Pancreas (tissue), 10 donors: ENCODE measurements at regions not wholly inside any gene's neighbourhood (a gene's known extent, or its start where the extent isn't known, plus 50 kb on each side); places are given as distances from the start of the nearest gene placed in this dataset.
A peak's percentile ranks its signal among the peaks of the same experiment; 100 is the strongest.
"Not testable (repeated sequence)": the region's sequence is repeated elsewhere in the genome, so short reads cannot be mapped to it uniquely, and the experiment has no call there.

Source experiments
- ATAC-seq, 4 donors: fragments of 200-7000 bp; cut with Tn5 transposase; one replicate each; pipeline versions ENCODE4 v1.8.0 to v1.9.1; 2020; ENCODE audit warnings: mild to moderate bottlenecking in 4 of 4, moderate library complexity in 4 of 4
- DNase-seq, 6 donors: peaks; one replicate each; pipeline ENCODE4 v3.0.0-alpha.2; 2020
- FAIRE-seq: peaks from 2 replicates; lab custom pipeline; 2012; peaks lifted over from hg19 to GRCh38; lab: Jason Lieb, UNC
- H3K27ac ChIP-seq, 4 donors: fragments of 200-600 bp; sonication (generic); 1 replicate in 3 of 4; 2 replicates in 1 of 4; pipeline versions ENCODE4 v1.5.0 to v1.8.0; 2020
- H3K27me3 ChIP-seq, 4 donors: fragments of 200-600 bp; one replicate each; pipeline ENCODE4 v1.8.0; 2021
- H3K36me3 ChIP-seq, 3 donors: fragments of 200-600 bp; sonication (generic) in 1 of 3; one replicate each; pipeline versions ENCODE4 v1.5.0 to v1.8.0; 2020 to 2021
- H3K4me1 ChIP-seq, 3 donors: fragments of 200-600 bp; one replicate each; pipeline ENCODE4 v1.8.0; 2021
- H3K4me3 ChIP-seq, 4 donors: fragments of 200-600 bp; sonication (generic) in 2 of 4; one replicate each; pipeline versions ENCODE4 v1.5.0 to v1.8.0; 2020 to 2021
- H3K9me3 ChIP-seq, 4 donors: fragments of 200-600 bp; one replicate each; pipeline ENCODE4 v1.8.0; 2021
- CTCF ChIP-seq, 4 donors: fragments of 200-600 bp; sonication (generic) in 3 of 4; IDR thresholded peaks; one replicate each; pipeline versions ENCODE4 v1.5.0 to v1.8.0; 2021; ENCODE audit warnings: antibody characterized with exemption in 4 of 4
- WGBS, 2 donors: extraction: QIAGEN DNeasy Blood & Tissue Kit; methylation state at CpG; one replicate each; pipeline ENCODE4 v1.1.7; 2013; 5-methylcytosine and 5-hydroxymethylcytosine counted together
- intact Hi-C, 3 donors: fragments of 100-400 bp; cut with DNase I; formaldehyde crosslinking; loops; one replicate each; pipeline versions ENCODE4 v1.11.1 to v1.14.2; 2022
- donor health status: healthy with polysubstance abuse.
- donor health status: DM: no; HTN: no; CAD: no; lungs with moderate emphysema.
- donor health status: DM: no; HTN: no; CAD: no.
- donor health status: control.
- donor health status: control.
- donor health status: Bipolar disorder and iron deficiency.
- donor health status: DM: yes; HTN: yes; CAD: no.
- donor health status: DM: no; HTN: no; CAD: no.
- donor health status: DM: no; HTN: no; CAD: no.
- donor health status: DM: yes; HTN: yes; CAD: no.

- ATAC-seq: no peak
- H3K9me3 ChIP-seq: no peaks in the 10 kb centered on the region
- intact Hi-C loops: no loop called here
- no peaks in the 10 kb centered on the region for H3K27me3 ChIP-seq
- H3K27ac ChIP-seq: peak overlapping the region in 3 of 4 donors; percentile 33 to 71 (median 53)
- H3K36me3 ChIP-seq: no peaks in the 10 kb centered on the region
- peaks cover 18 to 24% (median 23%) of the 10 kb centered on the region in 3 donors for H3K4me1 ChIP-seq
- 49 to 53% methylated on average over 2 of the region's 2 CpGs for WGBS, 2 donors
- H3K4me3 ChIP-seq: no peak overlapping the region
- FAIRE-seq: no peak
- no peak for TF ChIP-seq CTCF (IDR thresholded peaks at IDR 0.05)
- DNase-seq: no peak
These were observed 499.4 kb downstream of the SPATA31D1 start for GRCh38 chr9:82487935-82488312.

- peak in 3 of 6 donors; percentile 64 to 67 (median 65) for DNase-seq
- peak; percentile 91 to 95 (median 94) for ATAC-seq
- no peaks in the 10 kb centered on the region for H3K36me3 ChIP-seq
- peaks cover 18 to 24% (median 23%) of the 10 kb centered on the region in 3 donors for H3K4me1 ChIP-seq
- no peak overlapping the region for H3K4me3 ChIP-seq
- no peaks in the 10 kb centered on the region for H3K27me3 ChIP-seq
- H3K9me3 ChIP-seq: no peaks in the 10 kb centered on the region
- WGBS, 2 donors: 8 to 9% methylated on average over 8 of the region's 8 CpGs
- intact Hi-C loops: no loop called here
- FAIRE-seq: no peak
- peak overlapping the region; percentile 37 to 71 (median 57) for H3K27ac ChIP-seq
- TF ChIP-seq CTCF (IDR thresholded peaks at IDR 0.05): no peak
These were observed 500.0 kb downstream of the SPATA31D1 start for GRCh38 chr9:82488313-82489200.

- no peaks in the 10 kb centered on the region for H3K36me3 ChIP-seq
- H3K27me3 ChIP-seq: no peaks in the 10 kb centered on the region
- peak overlapping the region; percentile 37 to 71 (median 57) for H3K27ac ChIP-seq
- FAIRE-seq (no peak), ATAC-seq (peak; percentile 55 to 71 (median 62)), DNase-seq (no peak)
- WGBS, 2 donors: 56 to 58% methylated on average over 5 of the region's 5 CpGs
- H3K9me3 ChIP-seq: no peaks in the 10 kb centered on the region
- peaks cover 18 to 24% (median 23%) of the 10 kb centered on the region in 3 donors for H3K4me1 ChIP-seq
- intact Hi-C loops: no loop called here
- no peak for TF ChIP-seq CTCF (IDR thresholded peaks at IDR 0.05)
- no peak overlapping the region for H3K4me3 ChIP-seq
These were observed 500.7 kb downstream of the SPATA31D1 start for GRCh38 chr9:82489201-82489821.

- Histone ChIP-seq H3K27me3 (no peaks in the 10 kb centered on the region), H3K36me3 (no peaks in the 10 kb centered on the region), H3K4me3 (no peak overlapping the region), H3K4me1 (peaks cover 18 to 24% (median 23%) of the 10 kb centered on the region in 3 donors), H3K9me3 (no peaks in the 10 kb centered on the region), H3K27ac (peak overlapping the region in 1 of 4 donors; percentile 71)
- intact Hi-C loops: no loop called here
- FAIRE-seq (no peak), DNase-seq (no peak), ATAC-seq (no peak)
- WGBS, 2 donors: 67 to 76% methylated on average over 4 of the region's 4 CpGs
- TF ChIP-seq CTCF (IDR thresholded peaks at IDR 0.05): no peak
These were observed 501.5 kb downstream of the SPATA31D1 start for GRCh38 chr9:82490019-82490499.

GRCh38 chr9:82490821-82491220, 502.2 kb downstream of the SPATA31D1 start:
- peaks cover 18 to 24% (median 23%) of the 10 kb centered on the region in 3 donors for H3K4me1 ChIP-seq
- intact Hi-C loops, H3K9me3 ChIP-seq, DNase-seq, ATAC-seq, FAIRE-seq, H3K4me3 ChIP-seq, H3K27me3 ChIP-seq, H3K27ac ChIP-seq, H3K36me3 ChIP-seq: not testable (repeated sequence)
- WGBS, 2 donors: 92 to 99% methylated on average over 5 of the region's 5 CpGs
